GM19025 (cell line): ENCODE measurements at regions not wholly inside any gene's neighbourhood (a gene's known extent, or its start where the extent isn't known, plus 50 kb on each side); places are given as distances from the start of the nearest gene placed in this dataset.

Source experiments
- ATAC-seq: cut with Tn5 transposase; IDR thresholded peaks from one replicate; pipeline ENCODE4 v1.9.1; 2021; ENCODE audit warnings: mild to moderate bottlenecking, low read depth, moderate library complexity; ENCODE audit not compliant: unreplicated experiment

DNA sequence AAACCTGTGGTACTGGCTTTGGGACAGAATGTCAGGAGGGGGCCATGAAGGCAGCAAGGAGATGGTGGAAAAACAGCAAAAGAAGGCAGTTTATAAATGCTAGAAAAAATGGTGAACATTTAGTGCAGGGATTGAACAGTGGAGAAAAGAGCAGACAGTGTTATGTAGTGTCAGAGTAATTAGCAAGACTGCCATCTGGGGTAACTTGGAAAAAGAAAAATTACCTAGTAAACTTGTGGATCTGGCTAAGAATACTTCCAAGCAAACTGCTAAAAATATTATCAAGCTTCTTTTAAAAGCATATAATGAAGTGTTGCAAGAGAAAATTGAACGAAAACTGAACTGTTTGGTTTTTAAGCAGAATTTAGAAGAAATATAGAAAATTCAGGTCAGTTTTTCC is 267.8 kb downstream of the INSIG2 start:
- ATAC-seq: no peak

- ATAC-seq: no peak
Measured at GRCh38 chr2:118351796-118352195, 263.5 kb downstream of the INSIG2 start.

DNA sequence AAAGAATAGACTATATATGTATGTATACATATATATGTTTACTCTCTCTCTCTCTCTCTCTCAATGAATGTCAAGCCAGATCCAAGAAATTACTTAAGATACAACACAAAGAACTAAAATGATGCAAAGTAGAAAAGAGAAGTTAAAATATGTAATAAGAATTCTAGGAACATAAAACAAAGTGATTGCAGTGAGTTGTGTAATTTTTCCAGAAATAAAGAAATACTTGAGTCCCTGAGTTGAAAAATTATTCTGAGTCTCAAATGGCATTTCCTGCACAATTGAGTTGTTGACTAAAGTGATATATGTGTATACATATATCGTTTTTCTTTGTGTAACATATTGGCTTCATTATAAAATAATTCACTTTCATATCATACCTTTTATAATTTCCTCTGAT is 262.4 kb downstream of the INSIG2 start:
- no peak for ATAC-seq

- ATAC-seq: no peak
Measured at GRCh38 chr2:118349365-118349764, 261.1 kb downstream of the INSIG2 start.

DNA sequence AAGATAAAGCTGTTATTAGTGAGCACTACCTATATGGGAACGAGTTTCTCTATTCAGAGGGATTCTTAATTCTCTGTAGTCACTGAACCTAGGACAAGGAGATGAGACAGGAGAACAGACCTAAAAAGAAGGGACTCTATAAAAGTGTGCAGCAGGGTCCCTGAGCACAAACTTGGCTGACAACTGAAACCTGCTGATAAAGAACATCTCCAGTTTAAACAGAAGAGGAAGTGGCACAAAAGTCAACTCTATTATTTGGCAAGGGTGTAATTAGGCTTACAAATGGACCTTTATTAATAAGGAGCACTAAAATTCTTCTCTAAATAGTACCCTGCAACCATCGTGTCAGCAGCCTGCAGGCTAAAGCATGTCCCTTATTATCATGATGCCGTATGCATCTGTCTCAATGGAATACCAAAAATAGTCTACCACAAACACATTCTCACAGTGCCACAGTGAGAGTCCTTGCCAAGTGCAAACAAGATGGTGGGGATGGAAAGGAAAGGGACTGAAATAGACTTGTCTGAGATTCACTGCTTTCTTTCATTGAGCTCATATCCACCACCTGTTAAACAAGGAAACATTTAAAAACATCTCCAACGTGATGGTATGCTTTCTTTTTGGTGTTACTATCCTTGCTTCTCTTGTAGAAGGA is 260.2 kb downstream of the INSIG2 start:
- ATAC-seq: no peak

DNA sequence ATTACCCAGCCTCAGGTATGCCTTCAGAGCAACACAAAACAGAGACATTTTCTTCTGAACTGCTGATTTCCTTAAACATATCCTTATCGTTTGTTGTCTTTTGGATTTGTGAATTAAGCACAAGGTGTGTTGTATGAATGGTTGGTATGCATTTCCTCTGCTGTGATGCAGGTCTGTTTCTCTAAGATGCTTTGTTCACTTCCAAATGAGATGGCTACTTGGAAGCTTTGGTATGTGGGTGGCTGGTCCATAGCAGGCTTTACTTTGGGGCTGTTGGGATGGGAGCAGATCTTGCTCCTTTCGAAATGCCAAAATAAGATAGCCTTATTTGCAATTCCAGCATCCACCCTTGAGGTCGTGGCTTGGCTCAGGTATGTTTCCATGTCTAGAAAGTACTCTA is 257.2 kb downstream of the INSIG2 start:
- ATAC-seq: no peak

- ATAC-seq: no peak
Measured at GRCh38 chr2:118340103-118340502, 251.8 kb downstream of the INSIG2 start.

DNA sequence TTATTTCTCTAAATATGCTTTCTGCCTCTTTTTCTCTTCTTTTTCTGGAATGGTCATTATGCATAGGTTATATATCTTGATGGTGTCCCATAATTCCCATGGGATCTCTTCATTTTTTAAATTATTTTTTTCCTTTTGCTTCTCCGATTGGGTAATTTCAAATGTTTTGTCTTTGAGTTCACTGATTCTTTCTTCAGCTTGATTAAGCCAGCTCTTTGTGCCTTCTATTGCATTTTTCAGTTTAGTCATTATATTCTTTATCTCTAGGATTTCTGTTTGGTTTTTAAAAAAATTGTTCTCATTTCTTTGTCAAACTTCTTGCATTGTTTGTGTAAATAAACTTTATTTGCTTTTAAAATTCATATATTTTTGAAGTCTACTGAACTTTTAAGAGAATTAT is 251.1 kb downstream of the INSIG2 start:
- ATAC-seq: no peak

GRCh38 chr2:118333664-118334063 is 245.4 kb downstream of the INSIG2 start:
- ATAC-seq: no peak

DNA sequence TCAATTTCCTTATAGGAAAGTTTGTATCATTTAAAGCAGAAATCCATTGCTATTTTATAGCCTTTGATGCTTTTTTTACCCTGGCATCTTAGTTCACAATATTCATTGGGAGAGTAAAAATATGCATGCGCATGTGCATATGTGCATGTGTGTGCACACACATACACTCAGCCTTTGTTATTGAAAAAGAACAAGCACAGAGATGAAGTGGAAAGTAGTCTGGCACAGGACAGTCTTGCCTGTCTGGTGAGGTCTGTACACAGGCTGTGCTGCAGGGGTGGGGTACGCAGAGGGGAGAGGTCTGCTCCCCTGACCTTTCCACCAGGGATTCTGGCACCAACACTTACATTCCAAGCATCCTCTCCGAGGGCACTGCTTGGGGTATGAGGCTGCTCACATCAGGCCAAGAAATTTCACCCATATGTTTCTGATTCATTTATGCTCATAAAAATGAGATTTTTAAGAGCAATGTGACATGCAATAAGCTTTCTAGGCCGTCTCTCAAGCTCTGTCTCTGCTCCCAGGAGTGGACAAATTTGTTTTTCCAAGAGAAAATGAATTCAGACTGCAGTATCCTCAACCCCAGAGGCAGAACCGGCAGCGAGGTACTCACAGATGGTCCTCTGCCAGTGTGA is 237.2 kb downstream of the INSIG2 start:
- no peak for ATAC-seq

DNA sequence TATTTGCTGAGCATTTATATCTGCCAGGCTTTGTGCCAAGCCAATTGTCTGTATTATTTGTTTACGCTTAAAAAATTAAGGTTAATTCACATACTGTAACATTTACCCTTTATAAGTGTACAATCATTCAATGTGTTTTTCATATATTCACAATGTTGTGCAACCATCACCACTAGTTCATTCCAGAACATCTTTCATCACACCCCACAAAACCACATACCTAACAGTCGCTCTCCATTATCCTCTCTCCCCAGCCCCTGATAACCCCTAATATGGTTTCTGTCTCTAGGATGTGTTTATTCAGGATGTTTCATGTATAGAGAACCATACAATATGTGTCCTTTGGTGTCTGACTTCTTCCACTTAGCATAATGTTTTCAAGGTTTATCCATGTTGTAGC is 234.1 kb downstream of the INSIG2 start:
- no peak for ATAC-seq

- no peak for ATAC-seq
Measured at GRCh38 chr2:118321432-118322105, 233.3 kb downstream of the INSIG2 start.

DNA sequence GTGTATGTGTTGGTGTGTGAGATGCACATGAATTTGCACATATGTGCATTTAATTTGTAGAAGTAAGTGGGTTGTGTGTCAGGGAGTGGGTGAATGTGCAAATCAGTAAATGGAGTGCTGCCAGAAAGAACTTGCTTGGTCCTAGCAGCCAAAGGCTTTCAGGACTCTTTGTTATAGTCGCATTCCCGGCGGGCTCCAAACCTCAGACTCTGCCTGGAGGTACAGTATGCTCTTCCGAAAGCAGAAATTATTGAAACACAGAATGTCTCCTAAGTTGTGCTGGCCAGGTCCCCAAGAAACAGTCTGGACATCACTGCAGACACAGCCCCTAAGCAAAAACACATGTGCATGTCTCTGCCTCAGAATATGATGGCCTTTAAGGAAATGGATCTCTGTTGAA is 232.4 kb downstream of the INSIG2 start:
- no peak for ATAC-seq

GRCh38 chr2:118320196-118320595 is 231.9 kb downstream of the INSIG2 start:
- no peak for ATAC-seq

- ATAC-seq: no peak
Measured at GRCh38 chr2:118319271-118319684, 231.0 kb downstream of the INSIG2 start.

DNA sequence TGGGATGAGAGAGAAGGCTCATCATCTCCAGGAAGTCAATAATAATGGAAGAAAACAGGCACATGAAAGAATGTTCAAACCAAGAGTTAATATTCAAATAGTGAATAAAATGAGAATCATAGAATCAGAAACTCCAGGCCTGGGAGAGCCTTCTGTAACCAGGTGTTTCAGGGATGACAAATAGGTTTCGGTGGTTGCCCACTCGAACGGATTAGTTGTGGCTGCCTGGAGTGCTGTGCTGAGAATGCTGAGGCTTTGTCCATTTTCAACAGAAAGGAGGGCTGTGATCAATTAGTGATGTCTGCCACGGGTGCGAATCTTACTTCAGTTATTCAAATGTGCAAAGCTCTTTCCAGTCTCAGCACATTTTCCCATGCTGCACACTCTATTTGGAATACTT is 227.3 kb downstream of the INSIG2 start:
- ATAC-seq: no peak

- ATAC-seq: no peak
Measured at GRCh38 chr2:118312969-118313756, 224.9 kb downstream of the INSIG2 start.

DNA sequence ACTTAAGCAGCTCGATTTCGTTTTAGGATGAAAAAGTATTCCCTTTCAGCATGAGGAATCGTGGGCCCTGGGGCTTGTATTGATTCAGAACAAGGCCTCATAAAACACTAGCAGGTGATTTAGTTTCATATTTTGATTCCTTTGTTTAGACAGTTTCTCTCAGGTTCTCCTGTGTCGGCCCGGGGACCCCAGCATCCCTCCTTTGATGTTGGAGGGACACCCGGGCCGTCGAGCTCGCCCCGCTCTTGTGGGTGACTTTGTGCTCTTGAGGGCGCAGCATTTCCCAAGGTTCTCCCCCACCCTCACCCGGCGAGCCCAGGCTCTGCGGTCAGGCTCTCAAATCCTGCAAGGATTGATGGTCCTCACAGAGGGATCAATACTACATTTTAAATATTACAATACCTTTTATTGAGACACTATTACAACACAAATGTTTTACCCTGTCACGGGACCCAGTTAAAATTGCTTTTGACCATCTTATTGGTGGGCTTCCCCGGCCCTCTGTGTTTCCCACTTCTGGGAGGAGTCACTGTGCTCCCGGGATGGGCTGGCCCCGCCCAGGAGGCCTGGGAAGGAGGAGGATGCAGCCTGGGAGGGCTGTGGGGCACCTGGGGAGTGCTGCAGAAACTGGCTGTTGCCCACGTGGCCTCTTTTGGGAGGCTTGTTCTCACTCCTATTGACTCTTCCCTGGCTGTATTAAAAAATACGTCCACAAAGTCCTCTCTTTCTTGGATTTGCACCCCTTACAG is 222.6 kb downstream of the INSIG2 start:
- no peak for ATAC-seq

DNA sequence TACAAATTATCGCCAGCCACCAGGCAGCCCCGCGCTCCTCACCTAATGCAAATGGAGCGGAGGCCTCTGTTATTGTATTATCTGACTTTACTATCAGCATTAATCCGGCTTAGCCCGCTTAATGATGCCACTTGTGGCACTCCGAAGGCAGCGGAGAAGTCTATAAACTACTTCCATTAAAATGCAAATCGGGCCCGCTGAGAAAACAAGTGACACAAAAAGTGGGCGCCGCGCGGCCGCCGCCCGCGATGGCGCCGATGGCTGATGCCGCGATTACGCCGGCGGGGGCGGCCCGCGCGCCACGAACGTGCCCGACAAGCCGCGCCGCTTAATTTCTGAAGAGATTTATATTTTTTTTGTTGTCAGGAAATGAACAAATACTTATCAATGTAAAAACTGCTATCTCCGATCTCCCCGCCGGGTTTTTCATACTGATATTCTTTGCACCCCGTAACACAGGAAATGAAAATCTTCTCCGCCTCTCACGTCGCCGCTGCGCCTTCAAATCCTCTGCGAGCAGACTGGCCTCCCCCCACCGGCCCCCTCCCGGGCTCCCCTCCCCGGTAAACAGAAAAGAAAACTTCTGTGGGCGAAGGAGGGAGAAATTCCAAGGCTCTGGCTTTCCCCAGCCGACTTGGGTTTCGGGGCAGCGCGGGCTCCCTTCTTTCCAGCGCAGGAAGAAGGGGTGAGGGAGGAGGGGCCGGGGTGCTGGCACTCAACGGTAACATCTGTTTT is 221.8 kb downstream of the INSIG2 start:
- ATAC-seq: peak; percentile 66
